ENCODE measurements at regions not wholly inside any gene's neighbourhood (a gene's known extent, or its start where the extent isn't known, plus 50 kb on each side); places are given as distances from the start of the nearest gene placed in this dataset.
"Not testable (repeated sequence)": the region's sequence is repeated elsewhere in the genome, so short reads cannot be mapped to it uniquely, and the experiment has no call there.

GRCh38 chr9:115804206-115804605 is 349.4 kb upstream of the PAPPA start:
- no peak for DNase-seq (ENCODE audit: low spot score)

- DNase-seq (ENCODE audit: low spot score), result no peak
Observed at GRCh38 chr9:115808108-115808507, 345.5 kb upstream of the PAPPA start.

GRCh38 chr9:115808695-115809094 is 344.9 kb upstream of the PAPPA start:
- no peak for DNase-seq (ENCODE audit: low spot score)

GRCh38 chr9:115810166-115810565 is 343.4 kb upstream of the PAPPA start:
- no peak for DNase-seq (ENCODE audit: low spot score)

GRCh38 chr9:115814081-115814480 is 339.5 kb upstream of the PAPPA start:
- no peak for DNase-seq (ENCODE audit: low spot score)

GRCh38 chr9:115815786-115816185 is 337.8 kb upstream of the PAPPA start:
- no peak for DNase-seq (ENCODE audit: low spot score)

GRCh38 chr9:115818651-115819050 is 334.9 kb upstream of the PAPPA start:
- DNase-seq (ENCODE audit: low spot score), result not testable (repeated sequence)

- no peak for DNase-seq (ENCODE audit: low spot score)
Observed at GRCh38 chr9:115832031-115832430, 321.6 kb upstream of the PAPPA start.

- DNase-seq (ENCODE audit: low spot score), result no peak
Observed at GRCh38 chr9:115837618-115838017, 316.0 kb upstream of the PAPPA start.

GRCh38 chr9:115838417-115838816 is 315.2 kb upstream of the PAPPA start:
- DNase-seq (ENCODE audit: low spot score), result no peak

GRCh38 chr9:115844433-115844832 is 309.2 kb upstream of the PAPPA start:
- DNase-seq (ENCODE audit: low spot score), result not testable (repeated sequence)

- peak; percentile 31 for DNase-seq (ENCODE audit: low spot score)
Observed at GRCh38 chr9:115845648-115846312, 307.8 kb upstream of the PAPPA start.

- peak; percentile 57 for DNase-seq (ENCODE audit: low spot score)
Observed at GRCh38 chr9:115847216-115847615, 306.4 kb upstream of the PAPPA start.

GRCh38 chr9:115849679-115850412 is 303.7 kb upstream of the PAPPA start:
- DNase-seq (ENCODE audit: low spot score), result peak; percentile 21

GRCh38 chr9:115850548-115851304 is 302.9 kb upstream of the PAPPA start:
- peak; percentile 53 for DNase-seq (ENCODE audit: low spot score)

- DNase-seq (ENCODE audit: low spot score), result no peak
Observed at GRCh38 chr9:115855458-115856133, 298.0 kb upstream of the PAPPA start.

- DNase-seq (ENCODE audit: low spot score), result not testable (repeated sequence)
Observed at GRCh38 chr9:115858421-115858820, 295.2 kb upstream of the PAPPA start.

- DNase-seq (ENCODE audit: low spot score), result no peak
Observed at GRCh38 chr9:115862021-115862420, 291.6 kb upstream of the PAPPA start.

- DNase-seq (ENCODE audit: low spot score), result no peak
Observed at GRCh38 chr9:115864581-115864980, 289.0 kb upstream of the PAPPA start.

GRCh38 chr9:115867326-115867725 is 286.3 kb upstream of the PAPPA start:
- no peak for DNase-seq (ENCODE audit: low spot score)

- no peak for DNase-seq (ENCODE audit: low spot score)
Observed at GRCh38 chr9:115877852-115878438, 275.6 kb upstream of the PAPPA start.

GRCh38 chr9:115879451-115879850 is 274.1 kb upstream of the PAPPA start:
- DNase-seq (ENCODE audit: low spot score), result no peak

Measured in AG20443 (cell line).